Memory B cell (primary cell): ENCODE measurements at regions not wholly inside any gene's neighbourhood (a gene's known extent, or its start where the extent isn't known, plus 50 kb on each side); places are given as distances from the start of the nearest gene placed in this dataset.

Source experiments
- ATAC-seq: fragments of 150-1000 bp; cut with Tn5 transposase; 2 replicates; pipeline ENCODE4 v1.10.0; 2021; ENCODE audit warnings: low read depth, mild to moderate bottlenecking, moderate library complexity
- DNase-seq, 2 donors: peaks; one replicate each; pipeline ENCODE4 v3.0.0; 2022; ENCODE audit warnings: low spot score in 2 of 2
- H3K27ac Mint-ChIP-seq: one replicate; pipeline ENCODE4 v1.8.0; 2022; ENCODE audit warnings: mild to moderate bottlenecking, moderate library complexity, mixed read lengths
- H3K27me3 Mint-ChIP-seq: one replicate; pipeline ENCODE4 v1.8.0; 2022; ENCODE audit warnings: mixed read lengths
- H3K36me3 Mint-ChIP-seq: one replicate; pipeline ENCODE4 v1.8.0; 2022; ENCODE audit warnings: mild to moderate bottlenecking, mixed read lengths
- H3K4me1 Mint-ChIP-seq: one replicate; pipeline ENCODE4 v1.8.0; 2022; ENCODE audit warnings: mixed read lengths
- H3K4me3 Mint-ChIP-seq: one replicate; pipeline ENCODE4 v1.8.0; 2022; ENCODE audit warnings: mild to moderate bottlenecking, moderate library complexity, mixed read lengths
- H3K9me3 Mint-ChIP-seq: one replicate; pipeline ENCODE4 v1.8.0; 2022; ENCODE audit warnings: mixed read lengths

DNA sequence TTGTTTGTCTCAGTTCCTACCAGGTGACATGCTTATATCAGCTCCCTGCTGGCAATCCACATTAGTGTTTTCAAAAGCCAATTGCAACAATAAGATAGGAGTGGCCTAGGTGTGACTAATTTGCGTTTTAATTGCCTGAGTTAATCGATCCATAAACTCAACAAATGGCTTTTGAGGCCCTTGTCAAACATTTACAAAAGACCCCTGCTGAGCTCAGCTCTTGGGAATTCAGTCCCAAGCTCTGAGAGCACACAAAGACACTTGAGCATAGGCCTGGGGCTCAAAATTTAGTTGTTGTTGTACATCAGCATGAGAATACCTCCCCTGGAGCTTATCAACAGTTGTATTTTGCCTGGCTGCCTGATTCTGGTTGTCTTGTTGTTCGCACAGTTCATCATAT, 1134.4 kb upstream of the TSPY4 start:
- H3K4me3 Mint-ChIP-seq = no peak overlapping the region
- H3K36me3 Mint-ChIP-seq = no peaks in the 10 kb centered on the region
- no peaks in the 10 kb centered on the region for H3K9me3 Mint-ChIP-seq
- H3K4me1 Mint-ChIP-seq = no peaks in the 10 kb centered on the region
- DNase-seq = no peak
- no peak overlapping the region for H3K27ac Mint-ChIP-seq
- ATAC-seq = no peak
- no peaks in the 10 kb centered on the region for H3K27me3 Mint-ChIP-seq

DNA sequence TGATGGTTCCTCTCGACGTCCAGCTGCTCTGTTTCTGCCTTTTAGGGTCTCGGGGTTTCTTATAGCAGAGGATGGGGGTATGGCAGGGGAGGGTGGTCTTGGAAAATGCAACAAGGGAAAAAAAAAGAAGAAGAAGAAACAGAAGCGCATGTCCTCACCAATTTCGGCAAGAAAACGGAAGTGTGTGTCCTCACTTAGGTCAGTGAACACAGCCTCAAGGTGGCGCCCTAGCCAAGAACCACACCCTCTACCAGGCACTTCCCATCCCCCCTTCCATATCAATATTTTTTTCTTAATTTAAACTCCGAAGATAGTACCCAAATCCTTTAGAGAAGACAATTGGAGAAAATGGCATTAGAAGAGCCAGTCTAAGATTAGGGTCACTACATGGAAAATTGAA, 1096.1 kb upstream of the TSPY4 start:
- H3K36me3 Mint-ChIP-seq = no peaks in the 10 kb centered on the region
- ATAC-seq (no peak), DNase-seq (no peak)
- H3K27me3 Mint-ChIP-seq = no peaks in the 10 kb centered on the region
- H3K27ac Mint-ChIP-seq = no peak overlapping the region
- no peaks in the 10 kb centered on the region for H3K4me1 Mint-ChIP-seq
- H3K9me3 Mint-ChIP-seq = no peaks in the 10 kb centered on the region
- H3K4me3 Mint-ChIP-seq = no peak overlapping the region

DNA sequence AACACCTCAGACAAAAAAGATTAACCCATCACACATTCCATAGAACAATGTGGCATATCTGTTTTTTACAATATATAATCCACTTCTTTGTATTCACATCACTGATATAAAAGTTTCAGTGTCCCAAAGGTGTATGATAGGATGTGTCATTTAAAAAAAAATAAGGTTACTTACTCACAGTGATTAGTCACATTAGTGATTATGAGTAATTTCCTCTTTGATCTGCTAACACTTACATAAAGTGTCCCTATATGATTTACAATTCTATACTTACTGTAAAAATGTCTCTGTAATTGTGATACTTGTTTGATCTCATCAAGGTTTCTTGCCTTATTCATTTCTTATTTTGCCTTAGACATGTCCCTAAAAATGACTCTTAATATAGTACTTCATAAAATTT, 1063.5 kb upstream of the TSPY4 start:
- H3K36me3 Mint-ChIP-seq = no peaks in the 10 kb centered on the region
- no peaks in the 10 kb centered on the region for H3K4me1 Mint-ChIP-seq
- no peak overlapping the region for H3K4me3 Mint-ChIP-seq
- H3K27me3 Mint-ChIP-seq = no peaks in the 10 kb centered on the region
- H3K27ac Mint-ChIP-seq = no peak overlapping the region
- H3K9me3 Mint-ChIP-seq = no peaks in the 10 kb centered on the region
- ATAC-seq (no peak), DNase-seq (no peak)

DNA sequence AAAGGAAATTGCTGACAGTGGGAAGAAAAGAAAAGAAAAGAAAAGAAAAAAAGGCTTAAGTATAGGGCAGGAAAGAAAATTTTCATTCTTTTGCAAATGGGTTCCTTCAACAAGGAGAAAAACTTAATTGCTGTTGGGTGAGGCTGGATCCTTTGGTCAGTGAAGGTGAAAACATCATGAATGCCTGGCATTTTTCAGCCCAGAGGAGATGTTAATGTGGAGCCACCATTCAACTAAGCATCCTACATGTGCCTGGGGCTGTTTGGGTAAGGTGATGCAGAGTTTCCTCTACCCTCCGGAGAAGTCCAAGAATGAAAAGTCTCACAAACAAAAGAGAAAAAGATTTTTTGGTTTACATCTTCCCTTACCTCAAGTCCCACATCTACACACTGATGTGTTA, 1032.2 kb upstream of the TSPY4 start:
- DNase-seq = no peak
- Mint-ChIP-seq H3K4me3 (no peak overlapping the region), H3K27ac (no peak overlapping the region), H3K4me1 (no peaks in the 10 kb centered on the region), H3K36me3 (no peaks in the 10 kb centered on the region), H3K27me3 (no peaks in the 10 kb centered on the region), H3K9me3 (no peaks in the 10 kb centered on the region)
- ATAC-seq = no peak

DNA sequence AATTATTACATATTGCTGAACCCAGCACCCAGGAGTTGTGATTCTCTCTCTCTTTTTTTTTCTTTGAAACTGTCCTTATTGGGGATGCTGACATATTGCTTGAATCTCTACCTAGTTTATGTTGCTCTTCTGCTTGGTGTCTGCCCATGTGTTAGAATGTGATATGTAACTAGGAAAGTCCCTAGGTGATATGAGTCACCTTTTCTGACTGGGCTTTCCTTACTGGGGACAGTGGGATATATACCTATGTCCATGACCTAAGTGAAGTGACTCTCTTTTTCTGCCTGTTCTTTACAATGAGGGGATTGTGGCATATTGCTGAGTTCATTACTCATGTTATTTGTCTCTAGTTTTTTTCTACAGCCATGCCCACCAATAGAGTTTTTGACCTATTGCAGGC, 1013.2 kb upstream of the TSPY4 start:
- no peak overlapping the region for H3K27ac Mint-ChIP-seq
- H3K4me3 Mint-ChIP-seq = no peak overlapping the region
- DNase-seq (no peak), ATAC-seq (no peak)
- no peaks in the 10 kb centered on the region for H3K4me1 Mint-ChIP-seq
- no peaks in the 10 kb centered on the region for H3K27me3 Mint-ChIP-seq
- H3K9me3 Mint-ChIP-seq = no peaks in the 10 kb centered on the region
- H3K36me3 Mint-ChIP-seq = no peaks in the 10 kb centered on the region

DNA sequence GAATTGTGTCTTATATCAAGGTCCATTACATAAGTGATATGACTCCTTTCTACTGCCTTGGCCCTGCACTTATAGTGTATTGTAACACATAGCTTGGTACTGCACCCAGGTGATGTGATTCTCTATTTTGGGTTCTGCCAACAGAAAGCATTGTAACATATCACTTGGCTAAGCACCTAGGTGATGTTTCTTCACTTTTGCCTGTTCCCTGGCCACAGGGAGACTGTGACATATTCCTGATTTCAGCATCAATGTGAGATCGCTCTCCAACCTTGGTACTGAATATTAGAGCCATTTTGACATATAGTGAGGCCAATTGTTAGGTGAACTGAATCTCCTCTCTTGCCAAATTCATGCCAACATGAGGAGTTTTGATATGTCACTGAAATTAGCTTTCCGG, 1010.3 kb upstream of the TSPY4 start:
- ATAC-seq = no peak
- Mint-ChIP-seq H3K4me1 (no peaks in the 10 kb centered on the region), H3K27ac (no peak overlapping the region)

DNA sequence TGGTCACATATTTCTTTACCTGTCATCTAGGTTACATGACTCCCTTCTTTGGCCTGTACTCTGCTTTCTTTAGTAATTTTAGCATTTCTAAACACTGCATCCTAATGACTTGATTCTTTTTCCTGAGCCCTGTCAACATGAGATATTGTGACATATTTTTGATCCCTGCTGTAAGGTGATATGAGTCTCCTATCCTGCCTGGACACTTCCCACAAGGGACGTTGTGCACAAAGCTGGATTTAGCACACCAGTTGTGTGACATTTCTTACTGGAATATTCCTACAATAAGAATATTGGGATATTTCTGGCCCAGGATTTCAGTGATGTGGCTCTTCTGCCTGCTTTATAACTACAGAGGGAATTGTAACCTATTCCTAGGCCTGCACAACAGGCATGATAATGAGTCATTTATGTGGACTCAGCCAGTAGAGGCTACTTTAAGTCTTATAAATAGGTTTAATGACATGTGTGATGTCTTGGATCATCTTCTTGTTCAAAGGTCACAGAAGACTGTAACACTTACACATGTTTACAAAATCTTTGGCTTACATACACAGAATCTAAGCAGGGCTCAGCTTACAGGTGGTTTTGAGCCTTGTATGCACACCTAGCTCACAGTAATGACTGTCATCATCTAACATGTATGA, 1009.4 kb upstream of the TSPY4 start:
- Mint-ChIP-seq H3K36me3 (no peaks in the 10 kb centered on the region), H3K9me3 (no peaks in the 10 kb centered on the region), H3K27ac (no peak overlapping the region), H3K27me3 (no peaks in the 10 kb centered on the region), H3K4me3 (no peak overlapping the region), H3K4me1 (no peaks in the 10 kb centered on the region)
- DNase-seq = no peak
- no peak for ATAC-seq

More for the DNA sequence above, 1010.3 kb upstream of the TSPY4 start:
- H3K9me3 Mint-ChIP-seq = no peaks in the 10 kb centered on the region
- DNase-seq = no peak
- no peak overlapping the region for H3K4me3 Mint-ChIP-seq
- H3K36me3 Mint-ChIP-seq = no peaks in the 10 kb centered on the region
- H3K27me3 Mint-ChIP-seq = no peaks in the 10 kb centered on the region

DNA sequence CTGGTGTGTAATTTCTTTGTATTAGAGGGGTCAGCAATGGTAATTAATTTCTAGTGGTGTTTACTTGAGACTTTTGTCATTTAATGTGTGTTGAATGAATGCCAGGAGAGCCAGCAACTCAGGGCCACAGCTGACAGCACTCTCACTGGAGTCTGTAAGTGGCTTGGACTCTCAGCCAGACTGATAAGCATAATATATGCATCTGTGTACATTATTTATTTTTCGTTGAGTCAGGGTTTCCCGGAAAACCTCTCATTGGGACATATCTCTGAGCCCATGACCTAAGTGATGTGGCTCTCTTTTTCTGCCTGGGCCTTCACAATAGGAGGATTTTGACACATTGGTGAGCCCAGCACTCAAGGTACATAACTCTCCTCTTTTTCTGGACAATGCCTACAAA, 1007.8 kb upstream of the TSPY4 start:
- Mint-ChIP-seq H3K27me3 (no peaks in the 10 kb centered on the region), H3K4me1 (no peaks in the 10 kb centered on the region), H3K27ac (no peak overlapping the region), H3K4me3 (no peak overlapping the region), H3K9me3 (no peaks in the 10 kb centered on the region), H3K36me3 (no peaks in the 10 kb centered on the region)
- ATAC-seq (no peak), DNase-seq (no peak)

DNA sequence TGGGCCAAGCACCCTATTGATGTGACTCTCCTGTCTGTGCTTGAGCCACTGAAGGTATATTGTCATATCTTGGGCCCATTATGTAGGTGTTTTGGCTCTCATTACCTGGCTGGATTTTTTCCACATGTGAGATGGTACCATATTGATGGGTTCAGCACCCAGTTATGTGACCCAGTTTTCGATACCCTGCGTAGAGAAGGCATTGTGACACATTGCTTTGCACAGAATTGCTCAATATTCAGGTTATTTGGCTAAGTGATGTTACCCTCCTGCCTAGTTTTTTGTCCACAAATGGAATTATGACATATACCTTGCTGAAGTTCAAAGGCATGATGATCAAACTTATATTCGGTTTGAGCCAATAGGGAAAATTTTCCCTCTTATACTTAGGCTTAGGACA, 1007.3 kb upstream of the TSPY4 start:
- Mint-ChIP-seq H3K4me1 (no peaks in the 10 kb centered on the region), H3K27ac (no peak overlapping the region), H3K4me3 (no peak overlapping the region), H3K27me3 (no peaks in the 10 kb centered on the region), H3K9me3 (no peaks in the 10 kb centered on the region), H3K36me3 (no peaks in the 10 kb centered on the region)
- ATAC-seq (no peak), DNase-seq (no peak)

DNA sequence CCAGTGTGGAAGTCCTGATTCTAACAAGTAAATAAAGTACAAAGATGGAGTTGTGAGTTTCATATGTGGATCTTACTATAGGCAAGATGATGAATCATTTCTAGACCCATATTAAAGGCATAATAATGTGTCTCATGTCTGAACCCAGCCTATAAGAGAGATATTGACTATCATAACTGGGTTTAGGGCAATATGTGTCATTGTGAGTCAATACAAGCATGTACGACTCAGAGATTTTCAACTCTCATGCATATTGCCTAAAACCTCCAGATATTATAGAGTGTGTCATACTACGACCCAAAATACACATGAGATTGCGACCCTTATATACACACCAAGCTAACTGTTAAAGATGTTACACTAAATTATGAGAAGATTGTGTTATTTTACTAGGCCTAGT, 1003.9 kb upstream of the TSPY4 start:
- no peaks in the 10 kb centered on the region for H3K27me3 Mint-ChIP-seq
- H3K9me3 Mint-ChIP-seq = no peaks in the 10 kb centered on the region
- no peak overlapping the region for H3K4me3 Mint-ChIP-seq
- H3K36me3 Mint-ChIP-seq = no peaks in the 10 kb centered on the region
- DNase-seq (no peak), ATAC-seq (no peak)
- H3K27ac Mint-ChIP-seq = no peak overlapping the region
- H3K4me1 Mint-ChIP-seq = no peaks in the 10 kb centered on the region

DNA sequence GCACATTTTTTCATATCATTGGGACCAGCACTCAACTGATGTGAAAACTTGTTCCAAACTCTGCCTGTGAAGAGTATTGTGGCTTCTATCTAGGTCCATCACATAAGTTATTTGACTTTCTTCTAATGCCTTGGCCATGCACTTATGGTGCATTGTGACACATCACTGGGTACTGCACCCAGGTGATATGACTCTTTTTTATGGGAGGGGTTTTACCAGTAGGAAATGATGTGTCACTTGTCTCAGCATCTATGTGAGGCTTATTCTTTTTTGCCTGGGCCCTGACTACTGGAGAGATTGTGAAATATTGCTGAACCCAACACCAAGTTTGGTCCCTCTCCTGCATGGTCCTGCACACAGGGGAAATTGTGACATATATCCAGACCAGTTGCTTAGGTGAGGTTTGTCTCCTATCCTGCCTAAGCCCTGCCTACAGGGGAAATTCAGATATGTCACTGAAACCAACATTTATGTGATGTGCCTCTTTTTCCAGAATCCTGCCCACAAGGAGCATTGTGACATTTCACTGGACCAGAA, 1001.9 kb upstream of the TSPY4 start:
- no peak overlapping the region for H3K4me3 Mint-ChIP-seq
- H3K4me1 Mint-ChIP-seq = no peaks in the 10 kb centered on the region
- ATAC-seq = no peak
- DNase-seq = no peak
- H3K9me3 Mint-ChIP-seq = no peaks in the 10 kb centered on the region
- no peaks in the 10 kb centered on the region for H3K36me3 Mint-ChIP-seq
- no peaks in the 10 kb centered on the region for H3K27me3 Mint-ChIP-seq
- H3K27ac Mint-ChIP-seq = no peak overlapping the region

DNA sequence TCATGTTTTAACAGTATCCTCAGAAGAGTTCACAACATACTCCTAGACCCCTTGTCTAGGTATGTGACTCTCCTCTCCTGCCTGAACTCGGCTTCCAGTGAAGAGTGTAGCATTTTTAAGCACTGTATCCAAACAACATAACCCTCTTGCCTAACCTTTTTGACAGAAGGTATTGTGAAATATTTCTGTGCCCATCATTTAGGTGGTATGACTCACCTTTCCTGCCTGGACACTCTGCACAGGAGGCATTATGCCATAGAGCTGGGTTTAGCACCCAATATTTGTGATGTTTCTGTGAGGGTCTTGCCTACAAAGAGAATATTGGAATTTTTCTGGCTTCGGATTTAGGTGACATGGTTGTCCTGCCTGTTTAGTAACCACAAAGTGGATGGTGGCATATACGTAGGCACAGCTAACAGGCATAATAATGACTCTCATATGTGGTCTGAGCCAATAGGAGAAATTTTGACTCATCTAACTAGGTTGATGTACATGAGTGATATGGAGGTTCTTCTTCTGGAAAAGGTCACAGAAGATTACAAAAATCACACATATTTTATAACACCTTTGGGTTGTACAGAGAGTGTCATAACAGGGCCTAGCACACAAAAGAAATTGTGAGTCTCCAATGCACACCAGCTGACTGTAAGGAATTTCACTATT, 1001.0 kb upstream of the TSPY4 start:
- no peak overlapping the region for H3K4me3 Mint-ChIP-seq
- ATAC-seq = no peak

DNA sequence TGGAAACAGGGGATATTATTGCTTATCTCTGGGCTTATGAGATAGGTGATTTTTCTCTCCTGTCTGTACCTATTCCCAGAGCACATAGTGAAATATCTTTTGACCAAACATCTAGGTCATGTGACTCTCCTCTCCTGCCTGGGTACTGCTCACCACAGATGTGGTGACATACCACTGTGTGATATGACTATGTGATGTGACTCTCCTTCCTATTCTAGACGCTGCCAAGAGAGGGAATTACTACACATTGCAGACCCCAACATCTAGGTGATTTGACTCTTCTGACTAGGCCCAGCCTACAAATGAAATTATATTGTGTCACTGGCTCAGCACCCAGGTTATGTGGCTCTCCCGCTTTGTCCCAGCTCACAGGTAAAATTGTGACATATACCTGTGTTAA, 996.3 kb upstream of the TSPY4 start:
- DNase-seq (no peak), ATAC-seq (no peak)
- no peak overlapping the region for H3K27ac Mint-ChIP-seq
- no peaks in the 10 kb centered on the region for H3K4me1 Mint-ChIP-seq
- no peak overlapping the region for H3K4me3 Mint-ChIP-seq
- no peaks in the 10 kb centered on the region for H3K27me3 Mint-ChIP-seq
- H3K36me3 Mint-ChIP-seq = no peaks in the 10 kb centered on the region
- H3K9me3 Mint-ChIP-seq = no peaks in the 10 kb centered on the region

More for the DNA sequence above, 1001.0 kb upstream of the TSPY4 start:
- H3K36me3 Mint-ChIP-seq = no peaks in the 10 kb centered on the region
- H3K27me3 Mint-ChIP-seq = no peaks in the 10 kb centered on the region
- DNase-seq = no peak
- no peaks in the 10 kb centered on the region for H3K9me3 Mint-ChIP-seq
- H3K4me1 Mint-ChIP-seq = no peaks in the 10 kb centered on the region
- no peak overlapping the region for H3K27ac Mint-ChIP-seq

DNA sequence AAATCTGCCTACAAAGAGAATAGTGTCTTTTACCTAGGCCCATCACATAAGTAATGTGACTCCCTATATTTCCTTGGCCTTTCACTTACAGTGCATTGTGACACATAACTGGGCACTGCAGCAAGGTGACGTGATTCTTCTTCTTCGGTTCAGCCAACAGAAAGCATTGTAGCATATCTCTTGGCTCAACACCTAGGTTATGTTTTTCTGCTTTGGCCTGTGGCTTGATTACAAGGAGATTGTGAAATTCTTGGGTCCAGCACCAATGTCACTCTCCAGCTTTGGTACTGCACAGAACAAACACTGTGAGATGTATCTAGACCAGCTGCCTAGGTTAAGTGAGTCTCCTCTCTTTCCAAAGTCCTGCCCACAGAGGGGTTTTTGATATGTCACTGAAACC, 995.1 kb upstream of the TSPY4 start:
- DNase-seq = no peak
- Mint-ChIP-seq H3K9me3 (no peaks in the 10 kb centered on the region), H3K4me1 (no peaks in the 10 kb centered on the region), H3K36me3 (no peaks in the 10 kb centered on the region), H3K27me3 (no peaks in the 10 kb centered on the region), H3K4me3 (no peak overlapping the region), H3K27ac (no peak overlapping the region)
- no peak for ATAC-seq

DNA sequence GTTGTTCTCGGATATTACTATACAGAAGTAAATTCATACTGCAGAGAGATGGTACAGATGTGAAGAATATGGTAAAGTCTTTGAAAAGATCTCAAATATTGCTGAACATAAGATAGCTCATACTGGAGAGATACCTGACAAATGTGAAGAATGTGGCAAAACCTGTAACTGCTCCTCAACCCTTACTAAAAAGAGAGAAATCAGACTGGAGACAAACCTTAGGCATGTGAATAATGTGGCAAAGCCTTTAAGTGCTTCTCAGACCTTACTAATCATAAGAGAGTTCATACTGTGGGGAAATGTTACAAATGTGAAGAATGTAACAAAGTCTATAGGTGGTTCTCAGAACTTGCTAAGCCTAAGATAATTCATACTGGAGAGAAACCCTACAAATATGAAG, 986.0 kb upstream of the TSPY4 start:
- Mint-ChIP-seq H3K36me3 (peaks cover 2% of the 10 kb centered on the region), H3K27me3 (peaks cover 2% of the 10 kb centered on the region), H3K4me3 (no peak overlapping the region), H3K27ac (no peak overlapping the region), H3K4me1 (no peaks in the 10 kb centered on the region), H3K9me3 (peaks cover 3% of the 10 kb centered on the region)
- DNase-seq = no peak
- ATAC-seq = no peak
